ENCODE measurements at regions not wholly inside any gene's neighbourhood (a gene's known extent, or its start where the extent isn't known, plus 50 kb on each side); places are given as distances from the start of the nearest gene placed in this dataset.
"Not testable (repeated sequence)": the region's sequence is repeated elsewhere in the genome, so short reads cannot be mapped to it uniquely, and the experiment has no call there.

DNA sequence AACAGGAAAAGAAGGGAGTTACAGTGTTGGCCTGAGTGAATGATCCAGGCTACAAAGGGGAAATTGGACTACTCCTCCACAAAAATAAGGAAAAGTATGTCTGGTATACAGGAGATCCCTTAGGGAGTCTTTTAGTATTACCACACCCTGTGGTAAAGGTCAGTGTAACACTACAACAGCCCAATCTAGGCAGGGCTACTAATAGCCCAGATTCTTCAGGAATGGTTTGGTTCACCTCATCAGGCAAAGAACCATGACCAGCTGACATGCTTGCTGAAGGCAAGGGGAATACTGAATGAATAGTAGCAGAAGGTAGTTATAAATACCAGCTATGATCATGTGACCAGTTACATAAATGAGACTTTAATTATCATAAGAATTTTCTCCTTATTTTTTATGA lies 372.6 kb upstream of the ATP11B start:
- DNase-seq, result no peak

GRCh38 chr3:182424006-182424405 lies 369.3 kb upstream of the ATP11B start:
- no peak for DNase-seq

DNA sequence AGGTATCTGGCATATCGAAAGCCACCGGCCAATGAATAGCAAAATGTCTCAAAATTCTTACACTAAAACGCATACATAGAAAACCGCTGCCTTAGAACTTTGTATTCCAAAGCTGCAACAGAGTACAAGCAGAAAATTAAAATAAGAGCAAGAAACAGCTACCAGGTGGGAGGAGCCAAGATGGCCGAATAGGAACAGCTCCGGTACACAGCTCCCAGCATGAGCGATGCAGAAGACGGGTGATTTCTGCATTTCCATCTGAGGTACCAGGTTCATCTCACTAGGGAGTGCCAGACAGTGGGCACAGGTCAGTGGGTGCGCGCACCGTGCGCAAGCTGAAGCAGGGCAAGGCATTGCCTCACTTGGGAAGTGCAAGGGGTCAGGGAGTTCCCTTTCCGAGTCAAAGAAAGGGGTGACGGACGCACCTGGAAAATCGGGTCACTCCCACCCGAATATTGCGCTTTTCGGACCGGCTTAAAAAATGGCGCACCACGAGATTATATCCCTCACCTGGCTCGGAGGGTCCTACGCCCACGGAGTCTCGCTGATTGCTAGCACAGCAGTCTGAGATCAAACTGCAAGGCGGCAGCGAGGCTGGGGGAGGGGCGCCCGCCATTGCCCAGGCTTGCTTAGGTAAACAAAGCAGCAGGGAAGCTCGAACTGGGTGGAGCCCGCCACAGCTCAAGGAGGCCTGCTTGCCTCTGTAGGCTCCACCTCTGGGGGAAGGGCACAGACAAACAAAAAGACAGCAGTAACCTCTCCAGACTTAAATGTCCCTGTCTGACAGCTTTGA lies 367.2 kb upstream of the ATP11B start:
- DNase-seq, result not testable (repeated sequence)

- not testable (repeated sequence) for DNase-seq
These were observed 361.3 kb upstream of the ATP11B start for GRCh38 chr3:182431972-182432371.

- DNase-seq, result no peak
These were observed 357.4 kb upstream of the ATP11B start for GRCh38 chr3:182435860-182436259.

GRCh38 chr3:182436547-182436946 lies 356.8 kb upstream of the ATP11B start:
- DNase-seq, result no peak

DNA sequence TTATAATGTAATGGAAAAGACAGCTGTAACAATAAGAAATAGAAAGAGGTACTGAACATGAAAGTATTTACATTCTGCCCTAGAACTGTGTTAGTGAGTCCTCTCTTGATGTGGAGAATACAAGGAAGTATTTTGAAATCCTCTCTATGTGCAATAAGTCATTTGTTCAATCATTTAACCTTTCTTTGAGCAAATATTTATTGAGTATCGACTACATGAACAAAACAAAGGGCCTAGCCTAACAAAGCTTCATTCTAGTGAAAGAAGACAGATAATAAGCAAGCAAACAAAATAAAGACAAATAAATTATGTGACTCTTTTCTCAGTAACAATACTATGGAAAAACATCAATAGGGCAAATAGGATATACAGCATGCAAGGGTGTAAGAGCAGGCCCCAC lies 354.9 kb upstream of the ATP11B start:
- no peak for DNase-seq

GRCh38 chr3:182440101-182440500 lies 353.2 kb upstream of the ATP11B start:
- DNase-seq, result no peak

DNA sequence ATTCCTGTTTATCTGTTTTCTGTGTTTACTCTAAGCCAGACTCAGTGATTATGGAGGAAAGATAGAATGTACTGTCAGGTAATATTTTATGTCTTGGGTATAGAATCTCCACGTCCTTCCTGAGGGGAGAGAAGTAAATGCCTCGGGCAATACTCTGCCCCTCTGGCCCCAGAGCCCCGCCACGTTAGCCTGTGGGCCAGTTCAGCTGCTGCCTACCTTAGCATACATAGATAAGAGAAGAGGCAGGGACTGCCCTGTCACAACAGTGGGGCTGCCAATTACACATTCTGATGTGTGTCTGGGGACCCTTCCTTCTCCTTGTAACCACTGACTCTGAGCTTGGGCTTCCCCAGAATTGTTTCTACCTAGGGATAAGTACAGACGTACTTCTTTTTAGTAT lies 347.7 kb upstream of the ATP11B start:
- DNase-seq, result no peak

DNA sequence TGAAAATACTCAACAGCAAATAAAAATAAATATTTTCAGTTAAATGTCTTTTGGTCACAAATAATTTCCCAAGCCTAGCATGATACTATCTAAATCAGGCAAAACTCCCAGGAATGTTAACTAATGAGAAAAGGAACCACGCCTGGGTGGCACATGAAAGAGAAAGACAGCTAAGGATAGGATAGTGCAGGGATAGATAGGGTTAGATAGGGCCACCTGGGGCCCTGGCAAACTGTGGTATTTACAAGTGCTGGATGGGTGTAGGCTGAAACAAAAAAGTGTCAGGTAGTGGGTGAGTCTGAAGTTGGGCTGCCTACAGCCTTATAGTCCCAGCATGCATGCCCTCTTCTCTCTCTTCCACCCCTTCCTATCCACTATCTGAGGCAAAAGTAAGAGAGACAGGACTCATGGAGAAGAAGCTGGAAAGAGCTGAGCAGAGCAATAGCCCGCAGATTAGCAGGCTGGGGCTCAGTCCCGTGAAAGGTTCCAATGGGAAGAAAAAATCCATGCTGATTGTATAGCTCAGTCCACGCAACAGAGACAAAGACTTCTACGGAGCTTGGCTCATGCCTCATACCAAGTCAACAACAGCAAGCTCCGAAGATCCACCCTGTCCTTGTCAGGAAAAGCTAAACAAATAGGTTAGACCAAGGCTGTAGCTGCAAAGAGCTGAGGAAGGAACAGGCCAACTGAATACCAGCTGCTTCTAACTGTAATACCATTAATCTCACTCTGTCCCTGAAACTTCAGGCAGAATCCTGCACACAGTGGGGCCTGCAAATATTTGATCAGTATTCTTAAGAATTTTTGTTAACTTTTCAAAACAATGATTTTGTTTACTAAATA lies 342.1 kb upstream of the ATP11B start:
- no peak for DNase-seq

GRCh38 chr3:182451871-182452270 lies 341.4 kb upstream of the ATP11B start:
- DNase-seq, result no peak

GRCh38 chr3:182455011-182455410 lies 338.3 kb upstream of the ATP11B start:
- DNase-seq, result no peak

DNA sequence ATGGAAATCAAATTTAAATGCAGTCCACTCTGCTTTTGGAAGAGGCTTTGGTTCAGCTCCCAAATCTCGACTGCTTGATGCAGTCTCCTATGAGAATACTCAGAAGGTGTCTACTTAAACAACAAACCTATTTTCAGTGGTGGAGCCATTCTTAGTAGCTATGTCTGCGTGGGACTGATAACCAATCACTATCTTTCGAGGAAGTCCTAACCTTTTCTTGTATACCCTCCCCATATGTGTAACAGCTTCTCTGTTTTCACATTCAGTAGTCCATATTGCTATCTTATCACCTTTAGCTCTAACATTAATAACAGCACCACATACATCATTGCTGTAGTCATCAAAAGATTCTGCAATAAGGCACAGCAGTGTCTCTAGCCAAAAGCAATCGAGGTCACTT lies 333.0 kb upstream of the ATP11B start:
- no peak for DNase-seq

DNA sequence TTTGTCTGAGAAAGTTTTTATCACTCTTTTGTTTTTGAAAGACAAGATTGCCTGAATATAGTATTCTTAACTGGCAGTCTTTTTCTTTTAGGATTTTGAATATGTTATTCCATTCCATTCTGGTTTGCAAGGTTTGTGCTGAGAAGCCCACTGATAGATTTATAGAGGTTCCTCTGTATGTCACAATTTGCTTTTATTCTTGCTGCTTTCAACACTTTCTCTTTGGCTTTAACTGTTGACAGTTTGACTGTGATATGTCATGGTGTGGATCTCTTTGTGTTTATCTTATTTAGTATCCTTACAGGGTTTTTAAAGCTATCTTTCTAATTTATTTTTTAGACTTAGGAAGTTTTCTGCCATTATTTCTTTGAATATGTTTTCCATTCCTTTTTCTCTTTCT lies 331.2 kb upstream of the ATP11B start:
- no peak for DNase-seq

DNA sequence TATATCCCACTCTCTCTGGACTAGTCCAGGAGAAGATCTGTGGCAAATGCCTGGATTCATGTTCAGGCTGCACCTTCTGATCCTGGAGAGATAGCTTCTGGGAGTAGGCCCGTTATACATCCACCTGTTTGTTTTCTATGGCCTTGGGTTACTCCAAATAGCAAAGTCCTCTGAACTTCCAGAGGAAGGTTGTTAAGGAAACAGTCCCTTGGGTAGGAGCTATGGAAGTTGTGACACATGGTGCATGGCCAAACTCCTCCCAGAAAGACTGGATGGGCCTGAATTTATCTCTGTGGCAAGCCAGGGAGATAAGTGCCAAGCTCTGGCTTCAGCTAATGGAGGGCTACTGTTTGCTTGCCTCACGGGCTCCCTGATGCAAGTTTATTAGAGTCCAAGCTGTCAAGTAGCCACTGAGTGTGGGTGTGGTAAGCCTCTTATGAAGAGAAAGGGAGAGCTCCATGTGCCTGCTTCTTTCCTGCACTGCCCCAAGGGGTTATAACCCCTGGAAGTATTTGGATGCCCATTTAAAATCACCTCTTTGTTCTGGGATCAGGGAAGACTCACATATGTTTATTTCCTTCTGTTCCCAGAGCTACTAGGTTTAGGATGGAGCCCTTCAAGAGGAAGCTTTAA lies 328.7 kb upstream of the ATP11B start:
- DNase-seq, result no peak

DNA sequence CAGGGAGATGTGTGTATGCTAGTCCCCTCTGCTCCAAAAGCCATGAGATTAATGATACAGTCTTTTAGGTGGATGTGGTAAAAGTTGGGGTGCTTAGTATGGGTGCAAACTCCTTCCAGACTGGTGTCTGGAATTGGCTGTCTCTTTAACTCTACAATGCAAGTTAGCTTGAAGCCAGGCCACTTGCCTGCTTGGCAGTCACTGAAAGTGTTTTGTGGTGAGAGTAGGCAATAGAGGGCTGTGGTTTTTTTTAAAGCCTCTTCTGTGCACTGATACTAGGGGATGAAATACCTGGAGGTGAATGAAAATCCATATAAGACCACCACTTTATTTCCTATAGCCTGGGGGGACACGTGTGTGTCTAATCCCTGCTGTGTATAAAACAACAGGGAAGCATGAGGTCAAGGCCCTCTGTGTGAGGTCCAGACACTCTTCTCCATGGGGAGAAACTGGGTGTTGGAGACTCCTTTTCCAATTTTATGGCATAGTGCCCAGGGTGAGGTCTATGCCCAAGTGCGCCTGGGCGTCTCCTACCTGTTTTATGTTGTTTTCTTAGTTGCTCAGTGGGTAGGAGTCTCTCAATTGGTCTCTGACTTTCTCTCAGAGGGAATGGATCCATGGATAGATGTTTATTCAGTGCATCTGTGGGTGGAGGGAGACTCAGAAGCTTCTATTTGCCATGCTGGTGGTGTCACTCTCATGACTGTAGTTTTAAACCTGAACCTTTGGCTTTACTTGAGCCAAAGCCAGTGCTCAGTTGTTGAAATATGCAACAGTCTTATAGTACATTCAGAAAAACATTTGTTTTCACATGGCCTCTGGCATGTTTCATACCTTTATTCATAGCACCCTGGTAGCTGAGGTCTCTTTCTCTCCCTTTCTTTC lies 327.8 kb upstream of the ATP11B start:
- no peak for DNase-seq

GRCh38 chr3:182469086-182469485 lies 324.2 kb upstream of the ATP11B start:
- no peak for DNase-seq

DNA sequence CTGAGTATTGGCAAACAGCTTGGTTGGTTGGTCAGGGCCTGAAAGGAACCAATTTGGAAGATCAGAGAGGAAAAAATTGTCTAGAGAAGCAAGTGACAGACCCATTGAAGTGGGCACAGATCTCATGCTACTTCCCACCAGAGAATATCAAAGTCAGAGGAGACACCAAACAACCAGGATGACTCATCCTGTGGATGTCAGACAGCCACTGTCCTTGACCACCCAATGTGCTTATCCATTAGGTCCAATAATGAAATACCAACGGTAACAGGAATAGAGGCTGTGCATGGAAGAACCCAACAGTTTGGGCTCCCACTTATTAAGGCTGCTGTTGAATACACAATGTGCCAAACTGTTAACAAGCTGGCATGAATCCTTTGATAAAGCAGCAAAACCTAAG lies 323.1 kb upstream of the ATP11B start:
- DNase-seq, result no peak

DNA sequence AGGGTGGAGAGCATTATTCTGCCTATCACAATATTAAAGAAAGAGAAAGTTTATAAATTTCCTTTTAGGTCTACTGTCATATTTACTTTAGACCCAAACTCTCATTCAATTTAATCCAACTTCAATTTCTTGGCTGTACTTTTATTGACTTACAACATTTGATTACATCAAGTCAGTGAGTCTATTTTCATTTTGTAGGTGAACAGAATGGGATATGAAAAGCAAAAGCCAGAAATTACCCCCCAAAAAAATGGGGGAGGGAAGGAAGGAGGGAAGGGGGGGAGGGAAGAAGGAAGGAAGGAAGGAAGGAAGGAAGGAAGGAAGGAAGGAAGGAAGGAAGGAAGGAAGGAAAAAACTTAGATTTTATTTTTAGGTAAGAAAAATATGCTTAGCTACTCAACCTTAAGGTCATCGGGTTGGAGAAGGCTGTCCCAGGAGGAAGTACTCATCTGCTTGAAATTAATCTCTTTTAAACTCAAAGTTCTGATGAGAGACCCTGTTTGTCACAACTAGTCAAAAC lies 320.1 kb upstream of the ATP11B start:
- DNase-seq, result no peak

- no peak for DNase-seq
These were observed 314.9 kb upstream of the ATP11B start for GRCh38 chr3:182478369-182478768.

DNA sequence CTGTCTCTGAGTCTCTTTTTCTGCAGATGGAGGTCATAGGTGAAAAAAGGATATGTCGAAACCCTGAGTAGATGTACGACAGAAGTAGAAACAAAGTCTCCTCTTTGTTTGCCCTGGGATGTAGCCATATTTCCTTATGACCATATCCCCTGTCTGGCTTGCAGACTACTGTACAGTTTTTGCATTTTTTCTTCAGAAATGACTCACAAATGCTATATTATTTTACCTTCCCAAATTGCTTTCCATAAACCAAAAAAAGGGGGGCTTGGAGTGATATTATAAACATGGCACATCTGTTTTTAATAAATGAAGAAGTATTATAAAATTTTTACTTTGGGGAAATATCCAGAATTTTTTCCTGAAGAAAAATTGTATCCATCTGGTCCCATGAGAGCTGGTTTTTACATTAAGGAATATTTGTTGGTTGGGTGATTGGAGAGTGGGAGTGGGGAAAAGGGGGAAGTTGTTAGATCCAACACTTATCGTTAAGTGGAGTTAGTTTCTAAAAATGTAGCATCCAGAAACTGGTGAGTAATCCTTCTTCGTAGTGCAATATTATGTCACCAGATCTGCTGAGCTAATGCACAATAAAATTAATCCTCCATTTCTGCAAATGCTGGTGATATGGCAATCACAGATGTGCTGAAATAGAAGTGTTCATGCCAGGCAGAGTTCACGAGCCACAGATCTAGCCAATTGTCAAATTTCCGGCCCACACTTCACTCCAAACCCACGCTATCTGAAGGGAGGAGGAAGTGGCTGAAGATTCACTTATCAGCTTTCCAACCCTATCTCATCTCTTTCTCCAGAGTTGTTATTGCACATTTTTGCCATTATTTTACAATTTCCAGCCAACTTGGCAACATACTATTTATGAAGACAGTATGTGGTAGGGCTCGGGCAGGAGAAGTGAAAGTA lies 313.6 kb upstream of the ATP11B start:
- DNase-seq, result no peak
